GM18517 (cell line): ENCODE measurements at regions not wholly inside any gene's neighbourhood (a gene's known extent, or its start where the extent isn't known, plus 50 kb on each side); places are given as distances from the start of the nearest gene placed in this dataset.
"Not testable (repeated sequence)": the region's sequence is repeated elsewhere in the genome, so short reads cannot be mapped to it uniquely, and the experiment has no call there.

Experiments
- ATAC-seq: cut with Tn5 transposase; IDR thresholded peaks from one replicate; pipeline ENCODE4 v1.9.1; 2021; ENCODE audit warnings: mild to moderate bottlenecking, moderate library complexity; ENCODE audit not compliant: unreplicated experiment

- ATAC-seq, result not testable (repeated sequence)
These were observed 235.9 kb upstream of the RAI14 start for GRCh38 chr5:34420191-34420590.

GRCh38 chr5:34436761-34437501 lies 219.2 kb upstream of the RAI14 start:
- no peak for ATAC-seq

- no peak for ATAC-seq
These were observed 216.5 kb upstream of the RAI14 start for GRCh38 chr5:34439601-34440000.

- ATAC-seq, result not testable (repeated sequence)
These were observed 214.4 kb upstream of the RAI14 start for GRCh38 chr5:34441767-34442166.

- ATAC-seq, result no peak
These were observed 208.7 kb upstream of the RAI14 start for GRCh38 chr5:34447424-34447823.

GRCh38 chr5:34449639-34450038 lies 206.5 kb upstream of the RAI14 start:
- ATAC-seq, result no peak

- no peak for ATAC-seq
These were observed 205.8 kb upstream of the RAI14 start for GRCh38 chr5:34450338-34450737.

- no peak for ATAC-seq
These were observed 203.8 kb upstream of the RAI14 start for GRCh38 chr5:34452170-34452828.

- ATAC-seq, result no peak
These were observed 201.0 kb upstream of the RAI14 start for GRCh38 chr5:34455098-34455497.

GRCh38 chr5:34459908-34460307 lies 196.2 kb upstream of the RAI14 start:
- no peak for ATAC-seq

GRCh38 chr5:34460496-34460895 lies 195.6 kb upstream of the RAI14 start:
- no peak for ATAC-seq

- no peak for ATAC-seq
These were observed 191.3 kb upstream of the RAI14 start for GRCh38 chr5:34464829-34465228.

- not testable (repeated sequence) for ATAC-seq
These were observed 190.8 kb upstream of the RAI14 start for GRCh38 chr5:34465301-34465700.

- not testable (repeated sequence) for ATAC-seq
These were observed 189.4 kb upstream of the RAI14 start for GRCh38 chr5:34466519-34467388.

GRCh38 chr5:34467436-34467835 lies 188.7 kb upstream of the RAI14 start:
- ATAC-seq, result no peak

- not testable (repeated sequence) for ATAC-seq
These were observed 188.1 kb upstream of the RAI14 start for GRCh38 chr5:34467984-34468383.

- no peak for ATAC-seq
These were observed 186.2 kb upstream of the RAI14 start for GRCh38 chr5:34469971-34470370.

GRCh38 chr5:34474573-34475021 lies 181.5 kb upstream of the RAI14 start:
- no peak for ATAC-seq

- ATAC-seq, result no peak
These were observed 180.7 kb upstream of the RAI14 start for GRCh38 chr5:34475249-34475966.

- ATAC-seq, result no peak
These were observed 179.1 kb upstream of the RAI14 start for GRCh38 chr5:34476941-34477565.
